ENCODE measurements at regions not wholly inside any gene's neighbourhood (a gene's known extent, or its start where the extent isn't known, plus 50 kb on each side); places are given as distances from the start of the nearest gene placed in this dataset.

- H3K79me2 ChIP-seq (ENCODE audit: insufficient read depth) = no peaks in the 10 kb centered on the region
- no peak overlapping the region for H3K4me3 ChIP-seq (ENCODE audit: low read depth in 2 of 2, low read length in 1 of 2)
- H3K27ac ChIP-seq (ENCODE audit: low read depth in 2 of 2, low read length in 1 of 2) = no peak overlapping the region
- H2AFZ ChIP-seq (ENCODE audit: low read depth) = no peak overlapping the region
- H3F3A ChIP-seq (replicated peaks; ENCODE audit: insufficient read depth) = no peaks in the 10 kb centered on the region
- H3K9me3 ChIP-seq = no peaks in the 10 kb centered on the region
- TF ChIP-seq SIN3A (IDR thresholded peaks at IDR 0.05; ENCODE audit: borderline replicate concordance, low read depth, low read length) (no peak), USF2 (IDR thresholded peaks at IDR 0.05; ENCODE audit: borderline replicate concordance, low read depth, low read length) (no peak), TCF12 (IDR thresholded peaks at IDR 0.05) (no peak), NRF1 (IDR thresholded peaks at IDR 0.05; ENCODE audit: low read depth, low read length) (no peak), FOSL2 (IDR thresholded peaks at IDR 0.05; ENCODE audit: borderline replicate concordance, low read depth) (no peak), PBX3 (IDR thresholded peaks at IDR 0.05) (no peak), FOXJ3 (CRISPR knock-in tag; IDR thresholded peaks at IDR 0.05) (no peak), SMC3 (IDR thresholded peaks at IDR 0.05; ENCODE audit: low read depth, low read length) (no peak), FOXM1 (IDR thresholded peaks at IDR 0.05; ENCODE audit: low read depth) (no peak), MAX (IDR thresholded peaks at IDR 0.05; ENCODE audit: low read depth) (no peak), TEAD4 (IDR thresholded peaks at IDR 0.05; ENCODE audit: borderline replicate concordance, insufficient read depth) (no peak), EZH2phosphoT487 (IDR thresholded peaks at IDR 0.05; ENCODE audit: borderline replicate concordance, low read depth) (no peak), YY1 (IDR thresholded peaks at IDR 0.05; ENCODE audit: low read depth) (no peak), CHD2 (IDR thresholded peaks at IDR 0.05; ENCODE audit: low read length, partially characterized antibody) (no peak), RXRA (IDR thresholded peaks at IDR 0.05; ENCODE audit: borderline replicate concordance, low read depth) (no peak), IRF3 (IDR thresholded peaks at IDR 0.05; ENCODE audit: low read depth, low read length) (no peak), MXI1 (IDR thresholded peaks at IDR 0.05; ENCODE audit: low read depth, low read length) (no peak)
- TF ChIP-seq, protein P1, sequence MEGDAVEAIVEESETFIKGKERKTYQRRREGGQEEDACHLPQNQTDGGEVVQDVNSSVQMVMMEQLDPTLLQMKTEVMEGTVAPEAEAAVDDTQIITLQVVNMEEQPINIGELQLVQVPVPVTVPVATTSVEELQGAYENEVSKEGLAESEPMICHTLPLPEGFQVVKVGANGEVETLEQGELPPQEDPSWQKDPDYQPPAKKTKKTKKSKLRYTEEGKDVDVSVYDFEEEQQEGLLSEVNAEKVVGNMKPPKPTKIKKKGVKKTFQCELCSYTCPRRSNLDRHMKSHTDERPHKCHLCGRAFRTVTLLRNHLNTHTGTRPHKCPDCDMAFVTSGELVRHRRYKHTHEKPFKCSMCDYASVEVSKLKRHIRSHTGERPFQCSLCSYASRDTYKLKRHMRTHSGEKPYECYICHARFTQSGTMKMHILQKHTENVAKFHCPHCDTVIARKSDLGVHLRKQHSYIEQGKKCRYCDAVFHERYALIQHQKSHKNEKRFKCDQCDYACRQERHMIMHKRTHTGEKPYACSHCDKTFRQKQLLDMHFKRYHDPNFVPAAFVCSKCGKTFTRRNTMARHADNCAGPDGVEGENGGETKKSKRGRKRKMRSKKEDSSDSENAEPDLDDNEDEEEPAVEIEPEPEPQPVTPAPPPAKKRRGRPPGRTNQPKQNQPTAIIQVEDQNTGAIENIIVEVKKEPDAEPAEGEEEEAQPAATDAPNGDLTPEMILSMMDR (IDR thresholded peaks at IDR 0.05) = no peak
- TF ChIP-seq, protein P2, sequence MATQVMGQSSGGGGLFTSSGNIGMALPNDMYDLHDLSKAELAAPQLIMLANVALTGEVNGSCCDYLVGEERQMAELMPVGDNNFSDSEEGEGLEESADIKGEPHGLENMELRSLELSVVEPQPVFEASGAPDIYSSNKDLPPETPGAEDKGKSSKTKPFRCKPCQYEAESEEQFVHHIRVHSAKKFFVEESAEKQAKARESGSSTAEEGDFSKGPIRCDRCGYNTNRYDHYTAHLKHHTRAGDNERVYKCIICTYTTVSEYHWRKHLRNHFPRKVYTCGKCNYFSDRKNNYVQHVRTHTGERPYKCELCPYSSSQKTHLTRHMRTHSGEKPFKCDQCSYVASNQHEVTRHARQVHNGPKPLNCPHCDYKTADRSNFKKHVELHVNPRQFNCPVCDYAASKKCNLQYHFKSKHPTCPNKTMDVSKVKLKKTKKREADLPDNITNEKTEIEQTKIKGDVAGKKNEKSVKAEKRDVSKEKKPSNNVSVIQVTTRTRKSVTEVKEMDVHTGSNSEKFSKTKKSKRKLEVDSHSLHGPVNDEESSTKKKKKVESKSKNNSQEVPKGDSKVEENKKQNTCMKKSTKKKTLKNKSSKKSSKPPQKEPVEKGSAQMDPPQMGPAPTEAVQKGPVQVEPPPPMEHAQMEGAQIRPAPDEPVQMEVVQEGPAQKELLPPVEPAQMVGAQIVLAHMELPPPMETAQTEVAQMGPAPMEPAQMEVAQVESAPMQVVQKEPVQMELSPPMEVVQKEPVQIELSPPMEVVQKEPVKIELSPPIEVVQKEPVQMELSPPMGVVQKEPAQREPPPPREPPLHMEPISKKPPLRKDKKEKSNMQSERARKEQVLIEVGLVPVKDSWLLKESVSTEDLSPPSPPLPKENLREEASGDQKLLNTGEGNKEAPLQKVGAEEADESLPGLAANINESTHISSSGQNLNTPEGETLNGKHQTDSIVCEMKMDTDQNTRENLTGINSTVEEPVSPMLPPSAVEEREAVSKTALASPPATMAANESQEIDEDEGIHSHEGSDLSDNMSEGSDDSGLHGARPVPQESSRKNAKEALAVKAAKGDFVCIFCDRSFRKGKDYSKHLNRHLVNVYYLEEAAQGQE (IDR thresholded peaks at IDR 0.05; ENCODE audit: low read depth, low read length) = no peak
- WGBS (ENCODE audit: low lambda C conversion rate) = 27% methylated on average over 3 of the region's 4 CpGs
- H3K27me3 ChIP-seq (ENCODE audit: insufficient read depth) = peaks cover 42% of the 10 kb centered on the region
- ChIA-PET CTCF (interaction anchor here (2.4 kb wide), 1 partner anchor 10 kb away, joined by 15 read pairs; no protein-coding TSS in a partner anchor), POLR2A (no interaction called here)
- H3K36me3 ChIP-seq (replicated peaks in 1 of 2; ENCODE audit: control insufficient read depth in 1 of 2, insufficient read depth in 2 of 2, low read length in 1 of 2) = no peaks in the 10 kb centered on the region
- H4K20me1 ChIP-seq (ENCODE audit: insufficient read depth) = no peaks in the 10 kb centered on the region
- no peak overlapping the region for H3K9ac ChIP-seq
- H3K9me2 ChIP-seq = no peaks in the 10 kb centered on the region
- peaks cover 0 to 3% of the 10 kb centered on the region in 2 experiments; a peak in 1 of 4 replicates for H3K4me1 ChIP-seq (ENCODE audit: control insufficient read depth in 1 of 2, insufficient read depth in 2 of 2, low read depth in 1 of 2, low read length in 1 of 2)
- DNase-seq = no peak
- H3K4me2 ChIP-seq = no peak overlapping the region
Measured at GRCh38 chr12:132424811-132425210, 65.1 kb upstream of the FBRSL1 start.
